GM19455 (cell line): ENCODE measurements at regions not wholly inside any gene's neighbourhood (a gene's known extent, or its start where the extent isn't known, plus 50 kb on each side); places are given as distances from the start of the nearest gene placed in this dataset.

Experiments
- ATAC-seq: cut with Tn5 transposase; IDR thresholded peaks from one replicate; pipeline ENCODE4 v1.9.1; 2021; ENCODE audit not compliant: unreplicated experiment

- no peak for ATAC-seq
Measured at GRCh38 chr22:48619721-48620120, 1208.0 kb downstream of the BRD1 start.

- no peak for ATAC-seq
Measured at GRCh38 chr22:48618326-48618725, 1209.3 kb downstream of the BRD1 start.

GRCh38 chr22:48616656-48617055 lies 1211.0 kb downstream of the BRD1 start:
- ATAC-seq, result no peak

GRCh38 chr22:48615171-48616008 lies 1212.3 kb downstream of the BRD1 start:
- ATAC-seq, result no peak

- ATAC-seq, result no peak
Measured at GRCh38 chr22:48613566-48614200, 1214.0 kb downstream of the BRD1 start.

- no peak for ATAC-seq
Measured at GRCh38 chr22:48612077-48612995, 1215.3 kb downstream of the BRD1 start.

- no peak for ATAC-seq
Measured at GRCh38 chr22:48609279-48609865, 1218.3 kb downstream of the BRD1 start.

GRCh38 chr22:48607901-48608662 lies 1219.6 kb downstream of the BRD1 start:
- ATAC-seq, result no peak

- no peak for ATAC-seq
Measured at GRCh38 chr22:48606684-48607307, 1220.9 kb downstream of the BRD1 start.

GRCh38 chr22:48605856-48606481 lies 1221.7 kb downstream of the BRD1 start:
- ATAC-seq, result no peak

- no peak for ATAC-seq
Measured at GRCh38 chr22:48605125-48605524, 1222.5 kb downstream of the BRD1 start.

GRCh38 chr22:48603621-48604320 lies 1223.9 kb downstream of the BRD1 start:
- no peak for ATAC-seq

GRCh38 chr22:48602805-48603518 lies 1224.7 kb downstream of the BRD1 start:
- no peak for ATAC-seq

- no peak for ATAC-seq
Measured at GRCh38 chr22:48600681-48601080, 1227.0 kb downstream of the BRD1 start.

GRCh38 chr22:48600171-48600570 lies 1227.5 kb downstream of the BRD1 start:
- no peak for ATAC-seq

- ATAC-seq, result no peak
Measured at GRCh38 chr22:48599346-48599745, 1228.3 kb downstream of the BRD1 start.

GRCh38 chr22:48596111-48596850 lies 1231.4 kb downstream of the BRD1 start:
- ATAC-seq, result no peak
